Osteoblast (primary cell): ENCODE measurements at regions not wholly inside any gene's neighbourhood (a gene's known extent, or its start where the extent isn't known, plus 50 kb on each side); places are given as distances from the start of the nearest gene placed in this dataset.
"Not testable (repeated sequence)": the region's sequence is repeated elsewhere in the genome, so short reads cannot be mapped to it uniquely, and the experiment has no call there.

ENCODE experiments used
- DNase-seq: peaks from one replicate; pipeline ENCODE4 v3.0.0; 2011; ENCODE audit warnings: low spot score, mixed read lengths; ENCODE audit not compliant: insufficient read length; ENCODE audit errors: missing footprints
- H2AFZ ChIP-seq: 2 replicates; pipeline ENCODE4 v1.6.0; 2011; ENCODE audit warnings: mild to moderate bottlenecking, low read length
- H3K27ac ChIP-seq: 2 replicates; pipeline ENCODE4 v1.5.1; 2011; ENCODE audit warnings: mild to moderate bottlenecking, low read depth, low read length, moderate library complexity
- H3K27me3 ChIP-seq: 2 replicates; pipeline ENCODE4 v1.6.0; 2012; ENCODE audit warnings: mild to moderate bottlenecking, control low read depth, inconsistent platforms, low read length, moderate library complexity; ENCODE audit not compliant: insufficient read depth
- H3K36me3 ChIP-seq: 2 replicates; pipeline ENCODE4 v1.5.1; 2011; ENCODE audit warnings: mild to moderate bottlenecking, low read length, control low read depth, moderate library complexity; ENCODE audit not compliant: insufficient read depth
- H3K4me1 ChIP-seq: 2 replicates; pipeline ENCODE4 v1.5.1; 2011; ENCODE audit warnings: mild to moderate bottlenecking, low read length, control low read depth, moderate library complexity; ENCODE audit not compliant: insufficient read depth
- H3K4me2 ChIP-seq: 2 replicates; pipeline ENCODE4 v1.6.0; 2011; ENCODE audit warnings: mild to moderate bottlenecking, low read length; ENCODE audit not compliant: insufficient read depth
- H3K4me3 ChIP-seq: fragments of 200-600 bp; sonication (generic); 3 replicates; pipeline ENCODE4 v1.5.1; 2012; ENCODE audit warnings: mild to moderate bottlenecking, low read length, inconsistent platforms; ENCODE audit not compliant: insufficient read depth
- H3K79me2 ChIP-seq: 2 replicates; pipeline ENCODE4 v1.6.0; 2012; ENCODE audit warnings: mild to moderate bottlenecking, low read length, control low read depth, inconsistent platforms; ENCODE audit not compliant: insufficient read depth
- H3K9me3 ChIP-seq: 2 replicates; pipeline ENCODE4 v1.5.1; 2011; ENCODE audit warnings: low read depth, low read length, control low read depth
- H4K20me1 ChIP-seq: 2 replicates; pipeline ENCODE4 v1.6.0; 2012; ENCODE audit warnings: mild to moderate bottlenecking, low read length, control low read depth; ENCODE audit not compliant: insufficient read depth
- TF ChIP-seq, protein P1 (sequence below): IDR thresholded peaks from 2 replicates; pipeline ENCODE4 v1.5.1; 2011; ENCODE audit warnings: mild to moderate bottlenecking, low read depth, low read length, moderate library complexity; ENCODE audit errors: extremely low read depth

DNA sequence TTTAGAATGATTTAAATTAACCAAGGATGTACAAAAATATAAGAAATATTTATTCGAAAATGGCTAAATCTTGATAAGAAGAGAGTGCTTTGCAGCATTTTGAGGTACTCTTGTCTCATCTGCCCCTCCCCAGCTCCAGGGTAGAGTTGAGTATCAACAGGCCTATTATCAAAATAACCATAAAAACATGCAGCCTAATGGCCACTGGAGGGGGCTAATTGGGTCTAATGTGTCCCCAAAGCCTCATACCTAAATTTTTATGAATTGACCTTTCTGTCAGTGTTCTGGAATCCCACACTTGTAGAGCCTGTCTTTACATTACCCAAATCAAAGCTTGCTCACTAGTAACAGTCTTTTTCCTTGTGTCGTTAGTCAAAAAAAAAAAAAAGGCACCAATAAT, 544.9 kb upstream of the CPXCR1 start:
- Histone ChIP-seq H4K20me1 (no peaks in the 10 kb centered on the region), H3K4me3 (no peak overlapping the region), H3K27me3 (no peaks in the 10 kb centered on the region), H2AFZ (no peak overlapping the region), H3K36me3 (no peaks in the 10 kb centered on the region), H3K4me2 (no peak overlapping the region), H3K9me3 (no peaks in the 10 kb centered on the region), H3K4me1 (no peaks in the 10 kb centered on the region), H3K79me2 (no peaks in the 10 kb centered on the region), H3K27ac (no peak overlapping the region)
- TF ChIP-seq, protein P1, sequence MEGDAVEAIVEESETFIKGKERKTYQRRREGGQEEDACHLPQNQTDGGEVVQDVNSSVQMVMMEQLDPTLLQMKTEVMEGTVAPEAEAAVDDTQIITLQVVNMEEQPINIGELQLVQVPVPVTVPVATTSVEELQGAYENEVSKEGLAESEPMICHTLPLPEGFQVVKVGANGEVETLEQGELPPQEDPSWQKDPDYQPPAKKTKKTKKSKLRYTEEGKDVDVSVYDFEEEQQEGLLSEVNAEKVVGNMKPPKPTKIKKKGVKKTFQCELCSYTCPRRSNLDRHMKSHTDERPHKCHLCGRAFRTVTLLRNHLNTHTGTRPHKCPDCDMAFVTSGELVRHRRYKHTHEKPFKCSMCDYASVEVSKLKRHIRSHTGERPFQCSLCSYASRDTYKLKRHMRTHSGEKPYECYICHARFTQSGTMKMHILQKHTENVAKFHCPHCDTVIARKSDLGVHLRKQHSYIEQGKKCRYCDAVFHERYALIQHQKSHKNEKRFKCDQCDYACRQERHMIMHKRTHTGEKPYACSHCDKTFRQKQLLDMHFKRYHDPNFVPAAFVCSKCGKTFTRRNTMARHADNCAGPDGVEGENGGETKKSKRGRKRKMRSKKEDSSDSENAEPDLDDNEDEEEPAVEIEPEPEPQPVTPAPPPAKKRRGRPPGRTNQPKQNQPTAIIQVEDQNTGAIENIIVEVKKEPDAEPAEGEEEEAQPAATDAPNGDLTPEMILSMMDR, result no peak
- no peak for DNase-seq

DNA sequence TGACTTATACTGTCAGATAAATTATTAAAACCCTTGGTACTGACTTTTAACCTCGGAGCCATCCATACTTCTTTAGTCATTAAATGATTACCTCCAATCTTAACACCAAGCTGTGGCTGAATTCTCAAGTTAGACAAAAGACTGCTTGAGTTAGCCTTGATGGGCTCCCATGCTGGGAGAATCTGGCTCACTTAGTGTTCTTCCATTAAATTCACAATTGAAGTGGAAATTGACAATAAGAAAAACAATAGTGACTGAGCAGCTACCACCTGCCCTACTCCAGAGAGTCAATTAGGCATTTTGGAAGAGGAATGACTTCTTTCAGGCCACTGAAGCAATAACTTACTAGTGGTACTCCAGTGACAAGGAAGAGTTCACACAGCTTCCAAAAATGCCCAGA, 503.0 kb upstream of the CPXCR1 start:
- H3K9me3 ChIP-seq, result no peaks in the 10 kb centered on the region
- no peak overlapping the region for H3K4me3 ChIP-seq
- H3K4me2 ChIP-seq, result no peak overlapping the region
- H3K27me3 ChIP-seq, result no peaks in the 10 kb centered on the region
- H3K36me3 ChIP-seq, result no peaks in the 10 kb centered on the region
- H3K79me2 ChIP-seq, result no peaks in the 10 kb centered on the region
- H3K4me1 ChIP-seq, result no peaks in the 10 kb centered on the region
- no peaks in the 10 kb centered on the region for H4K20me1 ChIP-seq
- H3K27ac ChIP-seq, result no peak overlapping the region
- TF ChIP-seq, protein P1, result no peak
- no peak for DNase-seq
- no peak overlapping the region for H2AFZ ChIP-seq

DNA sequence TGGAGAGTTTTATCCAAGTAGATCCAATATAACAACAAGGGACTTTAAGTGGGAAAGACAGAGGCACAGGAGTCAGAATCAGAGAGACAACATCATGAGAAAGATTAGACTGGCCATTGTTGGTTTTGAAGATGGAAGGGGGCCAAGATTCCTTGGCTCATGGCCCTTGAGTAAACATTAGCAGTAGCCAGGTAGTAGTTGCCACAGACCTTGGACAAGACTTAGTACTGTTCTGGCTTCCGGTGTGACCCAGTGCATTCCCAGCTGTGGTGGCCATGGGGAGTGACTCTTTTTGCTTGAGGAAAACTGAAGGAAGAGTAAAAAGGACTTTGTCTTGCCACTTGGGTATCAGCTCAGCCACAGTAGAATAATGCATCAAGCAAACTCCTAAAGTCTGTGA, 462.2 kb upstream of the CPXCR1 start:
- H3K79me2 ChIP-seq, result no peaks in the 10 kb centered on the region
- peaks cover 2% of the 10 kb centered on the region for H3K9me3 ChIP-seq
- no peaks in the 10 kb centered on the region for H3K36me3 ChIP-seq
- no peak overlapping the region for H3K4me2 ChIP-seq
- H4K20me1 ChIP-seq, result no peaks in the 10 kb centered on the region
- no peak overlapping the region for H2AFZ ChIP-seq
- TF ChIP-seq, protein P1, result no peak
- no peak for DNase-seq
- no peak overlapping the region for H3K4me3 ChIP-seq
- H3K27ac ChIP-seq, result no peak overlapping the region
- H3K4me1 ChIP-seq, result no peaks in the 10 kb centered on the region
- H3K27me3 ChIP-seq, result no peaks in the 10 kb centered on the region

DNA sequence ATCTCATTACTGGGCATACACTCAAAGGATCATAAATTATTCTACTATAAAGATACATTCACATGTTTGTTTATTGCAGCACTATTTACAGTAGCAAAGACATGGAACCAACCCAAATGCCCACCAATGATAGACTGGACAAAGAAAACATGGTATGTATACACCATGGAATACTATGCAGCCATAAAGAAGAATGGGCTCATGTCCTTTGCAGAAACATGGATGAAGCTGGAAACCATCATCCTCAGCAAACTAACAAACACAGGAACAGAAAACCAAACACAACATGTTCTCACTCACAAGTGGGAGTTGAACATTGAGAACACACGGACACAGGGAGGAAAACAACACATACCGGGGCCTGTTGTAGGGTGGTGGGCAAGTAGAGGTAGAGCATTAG, 433.1 kb upstream of the CPXCR1 start:
- H3K36me3 ChIP-seq, H3K27ac ChIP-seq, DNase-seq, H3K79me2 ChIP-seq, H3K4me2 ChIP-seq, H4K20me1 ChIP-seq, H2AFZ ChIP-seq, H3K27me3 ChIP-seq, H3K9me3 ChIP-seq, H3K4me3 ChIP-seq, H3K4me1 ChIP-seq: not testable (repeated sequence)

DNA sequence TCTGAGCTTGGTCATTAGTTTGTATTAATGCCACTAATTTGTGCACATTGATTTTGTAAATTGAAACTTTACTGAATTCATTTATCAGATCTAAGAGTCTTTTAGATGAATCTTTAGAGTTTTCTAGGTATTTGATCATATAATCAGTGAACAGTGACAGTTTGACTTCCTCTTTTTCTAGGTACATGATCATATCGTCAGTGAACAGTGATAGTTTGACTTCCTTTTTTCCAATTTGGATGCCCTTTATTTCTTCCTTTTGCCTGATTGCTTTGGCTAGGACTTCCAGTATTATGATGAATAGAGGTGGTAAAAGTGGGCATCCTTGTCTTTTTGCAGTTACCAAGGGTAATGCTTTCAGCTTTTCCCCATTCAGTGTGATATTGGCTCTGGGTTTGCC, 421.4 kb upstream of the CPXCR1 start:
- Histone ChIP-seq H3K27me3 (no peaks in the 10 kb centered on the region), H4K20me1 (no peaks in the 10 kb centered on the region), H3K4me3 (no peak overlapping the region), H2AFZ (no peak overlapping the region), H3K36me3 (no peaks in the 10 kb centered on the region), H3K27ac (no peak overlapping the region), H3K79me2 (no peaks in the 10 kb centered on the region), H3K9me3 (no peaks in the 10 kb centered on the region), H3K4me2 (no peak overlapping the region), H3K4me1 (no peaks in the 10 kb centered on the region)
- DNase-seq, result no peak
- TF ChIP-seq, protein P1, result no peak
